SJCRH30 (cell line): ENCODE measurements at regions not wholly inside any gene's neighbourhood (a gene's known extent, or its start where the extent isn't known, plus 50 kb on each side); places are given as distances from the start of the nearest gene placed in this dataset.

ENCODE experiments used
- DNase-seq, 2 experiments: peaks; one replicate each; pipeline ENCODE4 v3.0.0-alpha.2; 2015 to 2020
- H3K27ac ChIP-seq: fragments of 250-450 bp; sonication (Bioruptor Pico); 2 replicates; pipeline ENCODE4 v1.5.1; 2020; ENCODE audit warnings: mild to moderate bottlenecking, moderate library complexity
- H3K27me3 ChIP-seq: fragments of 250-450 bp; sonication (Bioruptor Pico); 2 replicates; pipeline ENCODE4 v1.5.1; 2020; ENCODE audit warnings: mild to moderate bottlenecking, moderate library complexity
- H3K36me3 ChIP-seq: fragments of 250-450 bp; sonication (Bioruptor Pico); 2 replicates; pipeline ENCODE4 v1.5.1; 2020; ENCODE audit warnings: mild to moderate bottlenecking, moderate library complexity
- H3K4me1 ChIP-seq: fragments of 250-450 bp; sonication (Bioruptor Pico); 2 replicates; pipeline ENCODE4 v1.5.1; 2020; ENCODE audit warnings: mild to moderate bottlenecking, moderate library complexity
- H3K4me3 ChIP-seq: fragments of 250-450 bp; sonication (Bioruptor Pico); 2 replicates; pipeline ENCODE4 v1.5.1; 2020; ENCODE audit warnings: mild to moderate bottlenecking, moderate library complexity
- H3K9me3 ChIP-seq: fragments of 250-450 bp; sonication (Bioruptor Pico); replicated peaks from 2 replicates; pipeline ENCODE4 v1.5.1; 2020; ENCODE audit warnings: mild to moderate bottlenecking, moderate library complexity

- Histone ChIP-seq H3K27me3 (no peaks in the 10 kb centered on the region), H3K4me1 (no peaks in the 10 kb centered on the region), H3K27ac (no peak overlapping the region), H3K4me3 (no peak overlapping the region), H3K36me3 (no peaks in the 10 kb centered on the region), H3K9me3 (no peaks in the 10 kb centered on the region)
- DNase-seq, result no peak
Observed at GRCh38 chr9:105828171-105828570, 133.8 kb downstream of the TMEM38B start.

GRCh38 chr9:105828596-105829213 lies 134.4 kb downstream of the TMEM38B start:
- no peaks in the 10 kb centered on the region for H3K36me3 ChIP-seq
- H3K27ac ChIP-seq, result no peak overlapping the region
- H3K4me3 ChIP-seq, result no peak overlapping the region
- H3K9me3 ChIP-seq, result no peaks in the 10 kb centered on the region
- H3K4me1 ChIP-seq, result no peaks in the 10 kb centered on the region
- no peaks in the 10 kb centered on the region for H3K27me3 ChIP-seq
- DNase-seq, result no peak

- no peaks in the 10 kb centered on the region for H3K4me1 ChIP-seq
- no peak overlapping the region for H3K27ac ChIP-seq
- H3K9me3 ChIP-seq, result no peaks in the 10 kb centered on the region
- no peaks in the 10 kb centered on the region for H3K27me3 ChIP-seq
- H3K4me3 ChIP-seq, result no peak overlapping the region
- no peaks in the 10 kb centered on the region for H3K36me3 ChIP-seq
- no peak for DNase-seq
Observed at GRCh38 chr9:105830461-105830860, 136.1 kb downstream of the TMEM38B start.

- no peak overlapping the region for H3K27ac ChIP-seq
- H3K4me3 ChIP-seq, result no peak overlapping the region
- H3K27me3 ChIP-seq, result no peaks in the 10 kb centered on the region
- no peak for DNase-seq
- H3K9me3 ChIP-seq, result no peaks in the 10 kb centered on the region
- H3K36me3 ChIP-seq, result no peaks in the 10 kb centered on the region
- no peaks in the 10 kb centered on the region for H3K4me1 ChIP-seq
Observed at GRCh38 chr9:105832096-105832710, 137.9 kb downstream of the TMEM38B start.

- no peak overlapping the region for H3K27ac ChIP-seq
- no peaks in the 10 kb centered on the region for H3K27me3 ChIP-seq
Observed at GRCh38 chr9:105833271-105833975, 139.1 kb downstream of the TMEM38B start.

GRCh38 chr9:105834404-105834803 lies 140.1 kb downstream of the TMEM38B start:
- Histone ChIP-seq H3K4me3 (no peak overlapping the region), H3K4me1 (no peaks in the 10 kb centered on the region), H3K9me3 (no peaks in the 10 kb centered on the region), H3K27me3 (no peaks in the 10 kb centered on the region), H3K36me3 (no peaks in the 10 kb centered on the region), H3K27ac (no peak overlapping the region)
- no peak for DNase-seq

More at GRCh38 chr9:105833271-105833975, 139.1 kb downstream of the TMEM38B start:
- DNase-seq, result peak in 1 of 2 experiments; percentile 8
- Histone ChIP-seq H3K36me3 (no peaks in the 10 kb centered on the region), H3K9me3 (no peaks in the 10 kb centered on the region), H3K4me1 (no peaks in the 10 kb centered on the region), H3K4me3 (no peak overlapping the region)

GRCh38 chr9:105835721-105836120 lies 141.4 kb downstream of the TMEM38B start:
- Histone ChIP-seq H3K27ac (no peak overlapping the region), H3K9me3 (no peaks in the 10 kb centered on the region), H3K4me3 (no peak overlapping the region), H3K36me3 (no peaks in the 10 kb centered on the region), H3K27me3 (no peaks in the 10 kb centered on the region), H3K4me1 (no peaks in the 10 kb centered on the region)
- no peak for DNase-seq

- H3K4me3 ChIP-seq, result no peak overlapping the region
- no peak overlapping the region for H3K27ac ChIP-seq
- H3K9me3 ChIP-seq, result no peaks in the 10 kb centered on the region
- DNase-seq, result no peak
- no peaks in the 10 kb centered on the region for H3K36me3 ChIP-seq
- H3K4me1 ChIP-seq, result no peaks in the 10 kb centered on the region
- no peaks in the 10 kb centered on the region for H3K27me3 ChIP-seq
Observed at GRCh38 chr9:105836936-105837660, 142.8 kb downstream of the TMEM38B start.

GRCh38 chr9:105841562-105841961 lies 147.2 kb downstream of the TMEM38B start:
- H3K27me3 ChIP-seq, result no peaks in the 10 kb centered on the region
- no peaks in the 10 kb centered on the region for H3K9me3 ChIP-seq
- no peaks in the 10 kb centered on the region for H3K4me1 ChIP-seq
- DNase-seq, result no peak
- no peak overlapping the region for H3K4me3 ChIP-seq
- no peaks in the 10 kb centered on the region for H3K36me3 ChIP-seq
- no peak overlapping the region for H3K27ac ChIP-seq

- H3K9me3 ChIP-seq, result no peaks in the 10 kb centered on the region
- no peaks in the 10 kb centered on the region for H3K36me3 ChIP-seq
- H3K4me1 ChIP-seq, result no peaks in the 10 kb centered on the region
- no peaks in the 10 kb centered on the region; the same call in 1 of the 2 replicates for H3K27me3 ChIP-seq
- peak; percentile 18 to 64 for DNase-seq
- H3K27ac ChIP-seq, result no peak overlapping the region
- H3K4me3 ChIP-seq, result no peak overlapping the region
Observed at GRCh38 chr9:105842023-105842644, 147.8 kb downstream of the TMEM38B start.

GRCh38 chr9:105846825-105847224 lies 152.5 kb downstream of the TMEM38B start:
- no peak for DNase-seq
- H3K9me3 ChIP-seq, result no peaks in the 10 kb centered on the region
- H3K36me3 ChIP-seq, result no peaks in the 10 kb centered on the region
- no peak overlapping the region for H3K27ac ChIP-seq
- H3K4me3 ChIP-seq, result no peak overlapping the region
- H3K27me3 ChIP-seq, result no peaks in the 10 kb centered on the region; the same call in 1 of the 2 replicates
- no peaks in the 10 kb centered on the region for H3K4me1 ChIP-seq

- no peak for DNase-seq
- H3K36me3 ChIP-seq, result no peaks in the 10 kb centered on the region
- no peaks in the 10 kb centered on the region; the same call in 1 of the 2 replicates for H3K4me1 ChIP-seq
- H3K27me3 ChIP-seq, result no peaks in the 10 kb centered on the region; the same call in 1 of the 2 replicates
- no peak overlapping the region for H3K27ac ChIP-seq
- no peaks in the 10 kb centered on the region for H3K9me3 ChIP-seq
- H3K4me3 ChIP-seq, result no peak overlapping the region
Observed at GRCh38 chr9:105850852-105851500, 156.6 kb downstream of the TMEM38B start.

- H3K9me3 ChIP-seq, result no peaks in the 10 kb centered on the region
- H3K27me3 ChIP-seq, result no peaks in the 10 kb centered on the region
- no peaks in the 10 kb centered on the region for H3K36me3 ChIP-seq
- DNase-seq, result no peak
- H3K4me1 ChIP-seq, result no peaks in the 10 kb centered on the region; the same call in 1 of the 2 replicates
- no peak overlapping the region for H3K27ac ChIP-seq
- no peak overlapping the region for H3K4me3 ChIP-seq
Observed at GRCh38 chr9:105854026-105854782, 159.9 kb downstream of the TMEM38B start.
